HG03066 (cell line): ENCODE measurements at regions not wholly inside any gene's neighbourhood (a gene's known extent, or its start where the extent isn't known, plus 50 kb on each side); places are given as distances from the start of the nearest gene placed in this dataset.
"Not testable (repeated sequence)": the region's sequence is repeated elsewhere in the genome, so short reads cannot be mapped to it uniquely, and the experiment has no call there.

Experiments used
- ATAC-seq: cut with Tn5 transposase; IDR thresholded peaks from one replicate; pipeline ENCODE4 v1.9.1; 2021; ENCODE audit warnings: low read depth; ENCODE audit not compliant: unreplicated experiment

- no peak for ATAC-seq
Measured at GRCh38 chr12:60437297-60437696, 841.5 kb downstream of the SLC16A7 start.

- no peak for ATAC-seq
Measured at GRCh38 chr12:60441577-60441976, 845.7 kb downstream of the SLC16A7 start.

GRCh38 chr12:60451457-60451856 lies 855.6 kb downstream of the SLC16A7 start:
- no peak for ATAC-seq

- ATAC-seq: no peak
Measured at GRCh38 chr12:60465060-60465459, 869.2 kb downstream of the SLC16A7 start.

GRCh38 chr12:60468546-60468945 lies 872.7 kb downstream of the SLC16A7 start:
- ATAC-seq: no peak

- ATAC-seq: no peak
Measured at GRCh38 chr12:60475825-60476224, 880.0 kb downstream of the SLC16A7 start.

GRCh38 chr12:60487284-60487683 lies 891.5 kb downstream of the SLC16A7 start:
- no peak for ATAC-seq

- no peak for ATAC-seq
Measured at GRCh38 chr12:60489071-60489470, 893.2 kb downstream of the SLC16A7 start.

GRCh38 chr12:60494244-60494643 lies 898.4 kb downstream of the SLC16A7 start:
- no peak for ATAC-seq

GRCh38 chr12:60498656-60499055 lies 902.8 kb downstream of the SLC16A7 start:
- no peak for ATAC-seq

GRCh38 chr12:60501124-60501729 lies 905.4 kb downstream of the SLC16A7 start:
- ATAC-seq: no peak

- ATAC-seq: no peak
Measured at GRCh38 chr12:60522684-60523400, 927.0 kb downstream of the SLC16A7 start.

- no peak for ATAC-seq
Measured at GRCh38 chr12:60529261-60529660, 933.4 kb downstream of the SLC16A7 start.

GRCh38 chr12:60529723-60530122 lies 933.9 kb downstream of the SLC16A7 start:
- no peak for ATAC-seq

- no peak for ATAC-seq
Measured at GRCh38 chr12:60535363-60535762, 939.5 kb downstream of the SLC16A7 start.

GRCh38 chr12:60539592-60539991 lies 943.8 kb downstream of the SLC16A7 start:
- ATAC-seq: no peak

GRCh38 chr12:60568914-60569313 lies 973.1 kb downstream of the SLC16A7 start:
- no peak for ATAC-seq

GRCh38 chr12:60577607-60578006 lies 981.8 kb downstream of the SLC16A7 start:
- ATAC-seq: no peak

GRCh38 chr12:60587664-60588063 lies 991.8 kb downstream of the SLC16A7 start:
- not testable (repeated sequence) for ATAC-seq

GRCh38 chr12:60594035-60594711 lies 998.3 kb downstream of the SLC16A7 start:
- no peak for ATAC-seq

- ATAC-seq: no peak
Measured at GRCh38 chr12:60602601-60603000, 1006.8 kb downstream of the SLC16A7 start.

GRCh38 chr12:60603475-60603874 lies 1007.6 kb downstream of the SLC16A7 start:
- ATAC-seq: not testable (repeated sequence)
